GM23248 (cell line): ENCODE measurements at regions not wholly inside any gene's neighbourhood (a gene's known extent, or its start where the extent isn't known, plus 50 kb on each side); places are given as distances from the start of the nearest gene placed in this dataset.

Experiments used
- EZH2 ChIP-seq: fragments of 200-600 bp; sonication (generic); IDR thresholded peaks from 2 replicates; pipeline ENCODE4 v1.6.1; 2018; ENCODE audit warnings: antibody characterized with exemption, mild to moderate bottlenecking; ENCODE audit not compliant: insufficient read depth, poor library complexity, severe bottlenecking
- EZH2phosphoT487 ChIP-seq: fragments of 200-600 bp; sonication (generic); IDR thresholded peaks from 2 replicates; pipeline ENCODE4 v1.6.1; 2018; ENCODE audit warnings: antibody characterized with exemption, moderate library complexity, mild to moderate bottlenecking, low read depth; ENCODE audit not compliant: insufficient read depth

DNA sequence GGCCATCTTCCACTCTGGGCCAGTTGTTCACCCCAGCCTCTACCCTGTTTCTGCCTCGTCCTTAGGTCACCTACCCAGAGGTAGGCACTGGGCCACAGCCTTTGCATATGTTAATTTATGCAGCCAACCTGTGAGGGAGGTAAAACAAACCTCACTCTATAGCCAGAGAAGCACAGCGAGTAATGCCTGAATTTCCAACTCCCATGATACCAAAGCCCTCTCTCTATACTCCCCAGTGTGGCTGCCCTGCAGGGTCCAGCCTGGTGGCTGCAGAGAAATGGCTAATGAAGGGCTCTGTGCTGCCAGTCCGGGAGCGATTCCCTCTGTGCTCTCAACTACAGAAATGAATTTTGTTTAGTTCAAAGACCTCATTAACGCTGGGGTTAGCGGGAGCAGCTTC lies 397.0 kb upstream of the CCL2 start:
- TF ChIP-seq EZH2 (no peak), EZH2phosphoT487 (no peak)
